Testis (tissue), 2 donors: ENCODE measurements at regions not wholly inside any gene's neighbourhood (a gene's known extent, or its start where the extent isn't known, plus 50 kb on each side); places are given as distances from the start of the nearest gene placed in this dataset.
"Not testable (repeated sequence)": the region's sequence is repeated elsewhere in the genome, so short reads cannot be mapped to it uniquely, and the experiment has no call there.

Experiments
- DNase-seq: peaks from one replicate; pipeline ENCODE4 v3.0.0-alpha.2; 2019
- H3K27ac ChIP-seq, 2 donors: fragments of 200-600 bp; sonication (generic); one replicate each; pipeline ENCODE4 v1.5.1; 2019
- H3K27me3 ChIP-seq: fragments of 200-600 bp; sonication (generic); one replicate; pipeline ENCODE4 v1.5.1; 2019
- H3K36me3 ChIP-seq: fragments of 200-600 bp; sonication (generic); one replicate; pipeline ENCODE4 v1.5.1; 2017; ENCODE audit warnings: low read depth; ENCODE audit errors: missing control alignments
- H3K4me1 ChIP-seq: fragments of 200-600 bp; sonication (generic); one replicate; pipeline ENCODE4 v1.5.1; 2019
- H3K4me3 ChIP-seq, 2 donors: fragments of 200-600 bp; sonication (generic); one replicate each; pipeline ENCODE4 v1.5.1; 2017 to 2019
- H3K9me3 ChIP-seq: fragments of 200-600 bp; sonication (generic); one replicate; pipeline ENCODE4 v1.5.1; 2017
- POLR2A ChIP-seq: fragments of 450-650 bp; IDR thresholded peaks from one replicate; pipeline ENCODE4 v1.6.1; 2017; ENCODE audit warnings: antibody characterized with exemption, mild to moderate bottlenecking, moderate library complexity
- WGBS, 2 donors: methylation state at CpG; one replicate each; pipeline ENCODE4 v1.1.5; 2018; 5-methylcytosine and 5-hydroxymethylcytosine counted together
- intact Hi-C: fragments of 100-400 bp; cut with DNase I; formaldehyde crosslinking; loops from one replicate; pipeline ENCODE4 v1.15.1; 2023; ENCODE audit warnings: low total_unique reads
- TF ChIP-seq, protein P1 (sequence below), 3 experiments: fragments of 450-650 bp in 2 of 3; fragments of 200-600 bp in 1 of 3; sonication (generic) in 1 of 3; IDR thresholded peaks; one replicate each; pipeline ENCODE4 v1.5.1; 2016 to 2019; ENCODE audit warnings: antibody characterized with exemption in 3 of 3, mild to moderate bottlenecking in 2 of 3, moderate library complexity in 1 of 3

DNA sequence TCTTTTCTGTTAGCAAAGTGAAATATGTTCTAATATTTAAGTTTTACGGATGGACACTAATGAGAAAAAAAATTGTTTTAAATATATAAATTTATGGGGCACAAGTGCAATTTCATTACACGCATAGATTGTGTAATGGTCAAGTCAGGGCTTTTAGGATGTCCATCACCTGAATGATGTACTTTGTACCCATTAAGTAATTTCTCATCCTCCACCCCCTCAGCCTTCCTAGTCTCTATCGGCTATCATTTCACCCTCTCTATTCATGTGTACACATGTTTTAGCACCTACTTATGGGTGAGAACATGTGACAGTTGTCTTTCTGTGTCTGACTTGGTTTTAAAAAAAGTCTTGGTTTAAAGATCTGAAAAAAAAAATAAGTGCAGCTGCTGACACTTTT is 616.0 kb downstream of the IQCM start:
- no peak for DNase-seq
- Histone ChIP-seq H3K9me3 (no peaks in the 10 kb centered on the region), H3K4me1 (no peaks in the 10 kb centered on the region), H3K36me3 (no peaks in the 10 kb centered on the region), H3K27me3 (no peaks in the 10 kb centered on the region), H3K27ac (no peak overlapping the region), H3K4me3 (no peak overlapping the region)
- TF ChIP-seq POLR2A = no peak
- intact Hi-C loops = no loop called here
- WGBS, 2 donors = 80 to 82% methylated on average over 3 of the region's 3 CpGs

DNA sequence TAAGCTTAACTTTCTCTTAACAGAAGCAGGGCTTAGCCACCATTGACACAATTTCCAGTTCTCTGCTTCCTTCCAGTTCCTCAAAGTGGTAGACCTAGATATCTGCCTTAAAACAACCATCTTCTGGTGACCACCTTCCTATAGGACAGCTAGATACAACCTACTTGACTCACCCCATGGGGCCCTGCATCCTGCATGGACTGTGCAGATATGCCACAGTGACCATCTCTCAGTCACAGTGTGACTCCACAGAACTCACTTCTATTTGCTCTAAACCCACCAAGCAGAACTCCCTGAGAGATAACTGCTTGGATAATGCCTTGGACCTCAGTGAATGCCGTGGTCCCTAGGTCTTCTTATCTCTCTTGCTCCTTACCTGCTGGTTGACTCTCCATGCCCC is 621.6 kb downstream of the IQCM start:
- no peak for TF ChIP-seq POLR2A
- TF ChIP-seq, protein P1, sequence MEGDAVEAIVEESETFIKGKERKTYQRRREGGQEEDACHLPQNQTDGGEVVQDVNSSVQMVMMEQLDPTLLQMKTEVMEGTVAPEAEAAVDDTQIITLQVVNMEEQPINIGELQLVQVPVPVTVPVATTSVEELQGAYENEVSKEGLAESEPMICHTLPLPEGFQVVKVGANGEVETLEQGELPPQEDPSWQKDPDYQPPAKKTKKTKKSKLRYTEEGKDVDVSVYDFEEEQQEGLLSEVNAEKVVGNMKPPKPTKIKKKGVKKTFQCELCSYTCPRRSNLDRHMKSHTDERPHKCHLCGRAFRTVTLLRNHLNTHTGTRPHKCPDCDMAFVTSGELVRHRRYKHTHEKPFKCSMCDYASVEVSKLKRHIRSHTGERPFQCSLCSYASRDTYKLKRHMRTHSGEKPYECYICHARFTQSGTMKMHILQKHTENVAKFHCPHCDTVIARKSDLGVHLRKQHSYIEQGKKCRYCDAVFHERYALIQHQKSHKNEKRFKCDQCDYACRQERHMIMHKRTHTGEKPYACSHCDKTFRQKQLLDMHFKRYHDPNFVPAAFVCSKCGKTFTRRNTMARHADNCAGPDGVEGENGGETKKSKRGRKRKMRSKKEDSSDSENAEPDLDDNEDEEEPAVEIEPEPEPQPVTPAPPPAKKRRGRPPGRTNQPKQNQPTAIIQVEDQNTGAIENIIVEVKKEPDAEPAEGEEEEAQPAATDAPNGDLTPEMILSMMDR (IDR thresholded peaks at IDR 0.05) = no peak
- no peaks in the 10 kb centered on the region for H3K27me3 ChIP-seq
- 95 to 100% methylated on average over 1 of the region's 1 CpG for WGBS, 2 donors
- intact Hi-C loops = no loop called here
- no peaks in the 10 kb centered on the region for H3K9me3 ChIP-seq
- H3K4me3 ChIP-seq = no peak overlapping the region
- H3K4me1 ChIP-seq = no peaks in the 10 kb centered on the region
- no peak for DNase-seq
- no peak overlapping the region for H3K27ac ChIP-seq
- no peaks in the 10 kb centered on the region for H3K36me3 ChIP-seq

DNA sequence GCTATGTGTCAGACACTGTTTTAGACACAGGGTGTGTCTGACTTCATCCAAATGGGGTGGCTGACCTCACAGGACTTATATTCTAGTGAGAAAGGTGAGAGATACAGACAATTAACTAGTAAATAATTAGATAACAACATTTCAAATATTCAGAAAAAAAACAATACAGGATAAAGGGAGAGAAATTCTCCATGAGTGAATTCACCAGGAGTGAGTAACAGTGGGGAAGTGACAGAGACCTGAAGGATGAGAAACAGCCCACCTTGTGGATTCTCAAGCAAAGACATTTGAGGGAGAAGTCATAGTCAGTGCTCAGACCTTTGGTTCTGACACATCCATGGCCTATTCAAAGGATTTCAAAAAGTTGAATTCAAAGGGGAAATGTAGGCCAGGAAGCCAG is 627.9 kb downstream of the IQCM start:
- no peaks in the 10 kb centered on the region for H3K36me3 ChIP-seq
- no peaks in the 10 kb centered on the region for H3K27me3 ChIP-seq
- no peak overlapping the region for H3K4me3 ChIP-seq
- H3K9me3 ChIP-seq = no peaks in the 10 kb centered on the region
- no peak for DNase-seq
- intact Hi-C loops = no loop called here
- H3K4me1 ChIP-seq = no peaks in the 10 kb centered on the region
- TF ChIP-seq, protein P1 (IDR thresholded peaks at IDR 0.05) = no peak
- no peak for TF ChIP-seq POLR2A
- H3K27ac ChIP-seq = no peak overlapping the region

DNA sequence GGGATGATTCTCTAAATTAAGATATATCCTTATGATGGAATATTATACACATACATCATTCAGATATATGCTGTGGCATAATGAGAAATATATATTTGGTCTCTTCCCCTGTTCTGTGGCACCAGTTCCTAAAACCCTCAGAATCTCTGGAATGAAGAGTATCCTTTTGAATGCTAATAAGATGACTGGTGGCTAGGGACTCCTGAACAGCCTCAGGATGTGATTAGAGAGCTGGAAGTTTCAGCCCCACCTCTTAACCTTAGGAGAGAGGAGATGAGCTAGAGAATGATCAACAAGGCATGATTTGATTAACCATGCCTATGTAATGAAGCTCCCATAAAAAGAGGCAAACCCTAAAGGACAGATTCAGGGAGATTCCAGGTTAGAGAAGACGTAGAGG is 632.0 kb downstream of the IQCM start:
- Histone ChIP-seq H3K4me3 (no peak overlapping the region), H3K27ac (no peak overlapping the region), H3K27me3 (no peaks in the 10 kb centered on the region), H3K4me1 (no peaks in the 10 kb centered on the region), H3K9me3 (no peaks in the 10 kb centered on the region), H3K36me3 (no peaks in the 10 kb centered on the region)
- intact Hi-C loops = no loop called here
- 88 to 95% methylated on average over 1 of the region's 1 CpG for WGBS, 2 donors
- no peak for DNase-seq
- TF ChIP-seq, protein P1 (IDR thresholded peaks at IDR 0.05) = no peak
- TF ChIP-seq POLR2A = no peak

DNA sequence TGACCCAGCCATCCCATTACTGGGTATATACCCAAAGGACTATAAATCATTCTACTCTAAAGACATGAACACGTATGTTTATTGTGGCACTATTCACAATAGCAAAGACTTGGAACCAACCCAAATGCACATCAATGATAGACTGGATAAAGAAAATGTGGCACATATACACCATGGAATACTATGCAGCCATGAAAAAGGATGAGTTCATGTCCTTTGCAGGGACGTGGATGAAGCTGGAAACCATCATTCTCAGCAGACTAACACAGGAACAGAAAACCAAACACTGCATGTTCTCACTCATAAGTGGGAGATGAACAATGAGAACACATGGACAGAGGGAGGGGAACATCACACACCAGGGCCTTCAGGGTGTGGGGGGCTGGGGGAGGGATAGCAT is 634.2 kb downstream of the IQCM start:
- H3K36me3 ChIP-seq, H3K27me3 ChIP-seq, DNase-seq, intact Hi-C loops, H3K9me3 ChIP-seq, H3K27ac ChIP-seq, H3K4me1 ChIP-seq, H3K4me3 ChIP-seq: not testable (repeated sequence)
- WGBS, 2 donors = 85 to 92% methylated on average over 2 of the region's 2 CpGs

DNA sequence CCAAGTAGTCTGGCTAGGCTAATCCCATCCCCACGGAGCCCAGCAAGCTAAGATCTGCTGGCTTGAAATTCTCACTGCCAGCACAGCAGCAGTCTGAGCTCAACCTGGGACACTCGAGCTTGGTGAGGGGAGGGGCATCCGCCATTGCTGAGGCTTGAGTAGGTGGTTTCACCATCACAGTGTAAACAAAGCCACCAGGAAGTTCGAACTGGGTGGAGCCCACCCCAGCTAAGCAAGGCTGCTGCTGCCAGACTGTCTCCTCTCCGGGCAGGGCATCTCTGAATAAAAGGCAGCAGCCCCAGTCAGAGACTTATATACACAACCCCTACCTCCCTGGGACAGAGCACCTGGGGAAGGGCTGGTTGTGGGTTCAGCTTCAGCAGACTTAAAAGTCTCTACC is 639.6 kb downstream of the IQCM start:
- no peaks in the 10 kb centered on the region for H3K27me3 ChIP-seq
- WGBS, 2 donors = 70 to 72% methylated on average over 3 to 5 of the region's 5 CpGs
- no peak for DNase-seq
- TF ChIP-seq, protein P1 (IDR thresholded peaks at IDR 0.05) = no peak
- no peak for TF ChIP-seq POLR2A
- no peak overlapping the region for H3K27ac ChIP-seq
- no peaks in the 10 kb centered on the region for H3K36me3 ChIP-seq
- intact Hi-C loops = no loop called here
- H3K4me1 ChIP-seq = no peaks in the 10 kb centered on the region
- no peaks in the 10 kb centered on the region for H3K9me3 ChIP-seq
- no peak overlapping the region for H3K4me3 ChIP-seq
